A673 (cell line): ENCODE measurements at regions not wholly inside any gene's neighbourhood (a gene's known extent, or its start where the extent isn't known, plus 50 kb on each side); places are given as distances from the start of the nearest gene placed in this dataset.

Experiments
- BruUV-seq: library from RNA; stranded (reverse); fragments of 400-500 nt; replicated peaks from 2 replicates; lab custom pipeline; 2021; lab: Mats Ljungman, UMichigan
- CTCF ChIA-PET: fragments of 300-600 bp; sonication (Branson Sonifier 250); formaldehyde crosslinking; loops from one replicate; lab custom pipeline; 2022; ENCODE audit warnings: antibody characterized with exemption; lab: Charles Lee
- POLR2A ChIA-PET: fragments of 300-600 bp; sonication (Branson Sonifier 250); formaldehyde crosslinking; loops from one replicate; lab custom pipeline; 2022; ENCODE audit warnings: antibody characterized with exemption; ENCODE audit not compliant: low non-redundant PET; lab: Charles Lee
- DNase-seq: peaks from one replicate; pipeline ENCODE4 v3.0.0-alpha.2; 2015; ENCODE audit warnings: low spot score
- H3K27ac ChIP-seq: fragments of 200-600 bp; sonication (generic); 2 replicates; pipeline ENCODE4 v1.5.1; 2016; ENCODE audit warnings: mixed run types, low read depth, mild to moderate bottlenecking, mixed read lengths, antibody characterized with exemption, low read length; ENCODE audit not compliant: poor library complexity, severe bottlenecking
- H3K27me3 ChIP-seq: fragments of 200-600 bp; sonication (generic); replicated peaks from 2 replicates; pipeline ENCODE4 v1.6.1; 2017; ENCODE audit warnings: mixed run types, low read depth, mild to moderate bottlenecking, mixed read lengths, antibody characterized with exemption, low read length; ENCODE audit not compliant: insufficient read depth, poor library complexity
- H3K36me3 ChIP-seq: fragments of 200-600 bp; sonication (generic); 2 replicates; pipeline ENCODE4 v1.6.1; 2016; ENCODE audit warnings: mixed run types, mild to moderate bottlenecking, mixed read lengths, antibody characterized with exemption, low read length; ENCODE audit not compliant: insufficient read depth, poor library complexity, severe bottlenecking
- H3K4me1 ChIP-seq: fragments of 200-600 bp; sonication (generic); 2 replicates; pipeline ENCODE4 v1.6.1; 2017; ENCODE audit warnings: mixed run types, mild to moderate bottlenecking, mixed read lengths, antibody characterized with exemption, low read length; ENCODE audit not compliant: insufficient read depth, poor library complexity, severe bottlenecking
- H3K4me3 ChIP-seq: fragments of 200-600 bp; sonication (generic); 2 replicates; pipeline ENCODE4 v1.5.1; 2016; ENCODE audit warnings: low read depth, mixed run types, mild to moderate bottlenecking, mixed read lengths, low read length; ENCODE audit not compliant: poor library complexity, severe bottlenecking
- H3K9me3 ChIP-seq: fragments of 200-600 bp; sonication (generic); 2 replicates; pipeline ENCODE4 v1.6.1; 2016; ENCODE audit warnings: mixed run types, low read depth, mild to moderate bottlenecking, mixed read lengths, antibody characterized with exemption, low read length; ENCODE audit not compliant: poor library complexity, severe bottlenecking
- CTCF ChIP-seq: fragments of 300-800, 200-600 bp; sonication (generic); conservative IDR thresholded peaks from 2 replicates; pipeline ENCODE4 v1.5.1; 2017; ENCODE audit warnings: low read depth, mild to moderate bottlenecking, antibody characterized with exemption, low read length, moderate library complexity, mixed read lengths
- EZH2 ChIP-seq: fragments of 200-600 bp; sonication (generic); IDR thresholded peaks from 2 replicates; pipeline ENCODE4 v1.6.1; 2017; ENCODE audit warnings: borderline replicate concordance, low read depth, mild to moderate bottlenecking, mixed read lengths, antibody characterized with exemption, low read length; ENCODE audit not compliant: poor library complexity, severe bottlenecking
- intact Hi-C: fragments of 100-400 bp; cut with micrococcal nuclease; formaldehyde crosslinking; loops from one replicate; pipeline ENCODE4 v1.10.0; 2022; ENCODE audit not compliant: unreplicated experiment

- Histone ChIP-seq H3K9me3 (no peaks in the 10 kb centered on the region), H3K4me3 (no peak overlapping the region), H3K27me3 (no peaks in the 10 kb centered on the region), H3K4me1 (no peaks in the 10 kb centered on the region), H3K27ac (no peak overlapping the region), H3K36me3 (no peaks in the 10 kb centered on the region)
- TF ChIP-seq EZH2 (no peak), CTCF (no peak)
- intact Hi-C loops: no loop called here
- ChIA-PET POLR2A (no interaction called here), CTCF (no interaction called here)
- no peak for DNase-seq
- BruUV-seq: no TSS peak
Observed at GRCh38 chr18:1227025-1227424, 322.4 kb downstream of the ADCYAP1 start.

- H3K4me3 ChIP-seq: no peak overlapping the region
- no peaks in the 10 kb centered on the region for H3K4me1 ChIP-seq
- intact Hi-C loops: no loop called here
- H3K27ac ChIP-seq: no peak overlapping the region
- ChIA-PET POLR2A (no interaction called here), CTCF (no interaction called here)
- no peak for TF ChIP-seq CTCF
- TF ChIP-seq EZH2: no peak
- no peaks in the 10 kb centered on the region for H3K27me3 ChIP-seq
- H3K9me3 ChIP-seq: no peaks in the 10 kb centered on the region
- no peak for DNase-seq
- no peaks in the 10 kb centered on the region for H3K36me3 ChIP-seq
- no TSS peak for BruUV-seq
Observed at GRCh38 chr18:1229634-1230033, 325.0 kb downstream of the ADCYAP1 start.

GRCh38 chr18:1232867-1233266 lies 328.2 kb downstream of the ADCYAP1 start:
- no peaks in the 10 kb centered on the region for H3K27me3 ChIP-seq
- POLR2A ChIA-PET: no interaction called here
- no peak overlapping the region for H3K27ac ChIP-seq
- H3K4me3 ChIP-seq: no peak overlapping the region
- BruUV-seq: no TSS peak
- intact Hi-C loops: no loop called here
- no peaks in the 10 kb centered on the region for H3K9me3 ChIP-seq
- TF ChIP-seq EZH2 (no peak), CTCF (no peak)
- H3K4me1 ChIP-seq: no peaks in the 10 kb centered on the region
- no peaks in the 10 kb centered on the region for H3K36me3 ChIP-seq
- CTCF ChIA-PET: no interaction called here
- DNase-seq: no peak
